Endothelial cell of umbilical vein (primary cell): ENCODE measurements at regions not wholly inside any gene's neighbourhood (a gene's known extent, or its start where the extent isn't known, plus 50 kb on each side); places are given as distances from the start of the nearest gene placed in this dataset.

ENCODE experiments used
- BruUV-seq: library from RNA; stranded (reverse); fragments of 400-500 nt; replicated peaks from 2 replicates; lab custom pipeline; 2021; lab: Mats Ljungman, UMichigan
- CTCF ChIA-PET: fragments of 300-600, 350-600 bp; sonication (Branson Sonifier 250); formaldehyde crosslinking; loops from one replicate; lab custom pipeline; 2021; ENCODE audit warnings: antibody characterized with exemption, inconsistent platforms; lab: Charles Lee
- POLR2A ChIA-PET: fragments of 300-600, 350-600 bp; sonication (Branson Sonifier 250); formaldehyde crosslinking; loops from one replicate; lab custom pipeline; 2021; ENCODE audit warnings: antibody characterized with exemption, inconsistent platforms; lab: Charles Lee
- DNase-seq: peaks from one replicate; pipeline ENCODE4 v3.0.0-alpha.2; 2011; ENCODE audit warnings: low read depth, low spot score
- FAIRE-seq: peaks from 2 replicates; lab custom pipeline; 2011; peaks lifted over from hg19 to GRCh38; lab: Jason Lieb, UNC
- H2AFZ ChIP-seq: 2 replicates; pipeline ENCODE4 v1.6.0; 2012; ENCODE audit warnings: low read depth, low read length, control low read depth, inconsistent platforms
- H3K27ac ChIP-seq: 2 replicates; pipeline ENCODE4 v1.5.1; 2011; ENCODE audit warnings: low read depth, mild to moderate bottlenecking, control low read depth, low read length, moderate library complexity; ENCODE audit not compliant: insufficient read depth
- H3K27me3 ChIP-seq, 2 experiments: 2 replicates each; pipeline versions ENCODE4 v1.6.0 to v1.6.1; 2011; ENCODE audit warnings: low read length in 2 of 2, mixed read lengths in 1 of 2; ENCODE audit not compliant: control insufficient read depth in 2 of 2, insufficient read depth in 2 of 2
- H3K36me3 ChIP-seq, 2 experiments: 2 replicates in 1 of 2; 3 replicates in 1 of 2; pipeline ENCODE4 v1.5.1; 2011; ENCODE audit warnings: low read length in 2 of 2, mild to moderate bottlenecking in 1 of 2, moderate library complexity in 1 of 2; ENCODE audit not compliant: control insufficient read depth in 2 of 2, insufficient read depth in 2 of 2; ENCODE audit errors: extremely low read depth in 1 of 2
- H3K4me1 ChIP-seq: 3 replicates; pipeline ENCODE4 v1.5.1; 2011; ENCODE audit warnings: mild to moderate bottlenecking, low read length; ENCODE audit not compliant: control insufficient read depth, insufficient read depth; ENCODE audit errors: extremely low read depth
- H3K4me2 ChIP-seq: 2 replicates; pipeline ENCODE4 v1.6.1; 2011; ENCODE audit warnings: low read length, control low read depth, mixed read lengths; ENCODE audit not compliant: insufficient read depth
- H3K4me3 ChIP-seq, 3 experiments: fragments of 200-600 bp in 1 of 3; sonication (generic), shearing (Covaris generic) in 1 of 3; replicated peaks in 1 of 3; 2 replicates each; pipeline ENCODE4 v1.5.1; 2011 to 2016; ENCODE audit warnings: control low read depth in 3 of 3, low read length in 3 of 3, mild to moderate bottlenecking in 2 of 3, inconsistent platforms in 1 of 3, low read depth in 1 of 3, moderate library complexity in 1 of 3; ENCODE audit not compliant: insufficient read depth in 1 of 3
- H3K79me2 ChIP-seq: 2 replicates; pipeline ENCODE4 v1.6.0; 2012; ENCODE audit warnings: low read length, inconsistent platforms; ENCODE audit not compliant: control insufficient read depth, insufficient read depth
- H3K9ac ChIP-seq: replicated peaks from 2 replicates; pipeline ENCODE3; 2011; ENCODE audit warnings: low read length, control low read depth; ENCODE audit not compliant: insufficient read depth; ENCODE audit errors: extremely low read depth
- H3K9me1 ChIP-seq: replicated peaks from 3 replicates; pipeline ENCODE4 v1.6.0; 2011; ENCODE audit warnings: mild to moderate bottlenecking, low read length; ENCODE audit not compliant: control insufficient read depth, insufficient read depth; ENCODE audit errors: extremely low read depth
- H3K9me3 ChIP-seq: replicated peaks from 2 replicates; pipeline ENCODE4 v1.5.1; 2012; ENCODE audit warnings: low read length, inconsistent platforms; ENCODE audit not compliant: control insufficient read depth, insufficient read depth
- H4K20me1 ChIP-seq: replicated peaks from 2 replicates; pipeline ENCODE3; 2011; ENCODE audit warnings: mild to moderate bottlenecking, low read length; ENCODE audit not compliant: control insufficient read depth, insufficient read depth; ENCODE audit errors: extremely low read depth
- EZH2 ChIP-seq: IDR thresholded peaks from 2 replicates; pipeline ENCODE4 v1.6.1; 2012; ENCODE audit warnings: borderline replicate concordance, low read depth, mild to moderate bottlenecking, moderate library complexity, low read length, inconsistent platforms; ENCODE audit not compliant: severe bottlenecking
- FOS ChIP-seq: IDR thresholded peaks from 2 replicates; pipeline ENCODE4 v1.6.1; 2011; ENCODE audit warnings: mild to moderate bottlenecking, low read length, moderate library complexity, borderline replicate concordance; ENCODE audit not compliant: insufficient read depth
- GATA2 ChIP-seq: IDR thresholded peaks from 2 replicates; pipeline ENCODE4 v1.7.0; 2011; ENCODE audit warnings: low read depth, mild to moderate bottlenecking, moderate library complexity, mixed read lengths, low read length; ENCODE audit not compliant: insufficient read length, insufficient read depth
- JUN ChIP-seq: IDR thresholded peaks from 2 replicates; pipeline ENCODE4 v1.6.1; 2011; ENCODE audit warnings: borderline replicate concordance, low read depth; ENCODE audit not compliant: insufficient read length, insufficient read depth
- MYC ChIP-seq: IDR thresholded peaks from one replicate; pipeline ENCODE4 v1.6.1; 2011; ENCODE audit warnings: mild to moderate bottlenecking, low read depth, low read length
- POLR2A ChIP-seq: IDR thresholded peaks from 2 replicates; pipeline ENCODE4 v1.6.1; 2012; ENCODE audit warnings: low read depth, mild to moderate bottlenecking, control low read depth, low read length
- POLR2AphosphoS5 ChIP-seq: IDR thresholded peaks from 2 replicates; pipeline ENCODE4 v1.6.1; 2012; ENCODE audit warnings: low read depth, mild to moderate bottlenecking, control low read depth, low read length, moderate library complexity; ENCODE audit not compliant: insufficient read depth
- dilution Hi-C: fragments of 300-500 bp; cut with MboI; formaldehyde crosslinking; loops from one replicate; pipeline ENCODE4 v1.15.0; 2019; ENCODE audit warnings: low sequenced_read_pairs; ENCODE audit not compliant: extremely low pct_ligation_motif_present
- intact Hi-C: fragments of 100-400 bp; cut with micrococcal nuclease; formaldehyde crosslinking; loops from one replicate; pipeline ENCODE4 v1.10.0; 2022
- TF ChIP-seq, protein P1 (sequence below), 2 donors: IDR thresholded peaks; 1 replicate in 1 of 2; 2 replicates in 1 of 2; pipeline ENCODE4 v1.5.1; 2011; ENCODE audit warnings: low read length in 2 of 2, mild to moderate bottlenecking in 2 of 2, moderate library complexity in 2 of 2, control low read depth in 1 of 2, inconsistent platforms in 1 of 2, low read depth in 1 of 2; ENCODE audit not compliant: insufficient read depth in 1 of 2; ENCODE audit errors: extremely low read depth in 1 of 2
- TF ChIP-seq, protein P2 (sequence below): IDR thresholded peaks from 2 replicates; pipeline ENCODE4 v1.6.1; 2011; ENCODE audit not compliant: insufficient read depth, insufficient read length

DNA sequence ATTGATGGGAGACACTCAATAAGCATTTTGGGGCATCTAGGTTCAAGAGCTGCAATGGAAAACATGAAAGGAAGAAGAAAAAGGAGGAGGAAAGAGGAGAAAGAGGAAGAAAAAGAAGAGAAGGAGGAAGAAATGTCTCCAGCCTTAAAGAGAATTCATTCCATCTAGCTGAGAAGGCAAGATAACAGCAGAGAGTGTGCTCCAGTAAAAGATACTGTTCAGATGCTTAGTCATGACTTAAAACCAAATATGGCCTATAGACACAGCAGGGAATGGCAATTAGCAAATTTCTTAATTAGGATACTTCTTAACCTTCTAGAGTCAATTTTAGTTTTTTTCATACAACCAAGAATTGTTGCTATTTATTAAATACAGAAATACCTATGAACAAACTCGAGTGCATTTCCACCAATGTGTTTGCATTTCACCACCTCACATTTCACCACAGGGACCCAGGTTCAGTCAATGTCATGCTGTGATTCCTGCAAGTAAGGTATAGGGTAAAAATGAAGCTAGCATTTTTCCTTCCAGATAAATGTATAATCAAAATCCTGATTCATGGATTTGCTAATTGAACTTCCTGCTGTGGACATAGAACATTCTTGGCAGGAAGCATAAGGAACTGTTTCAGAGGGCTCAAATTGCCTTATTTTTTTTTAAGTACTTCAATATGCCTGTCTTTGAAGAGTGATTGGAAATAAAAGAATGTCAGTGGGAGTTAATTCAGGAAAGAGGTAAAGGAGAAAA is 177.8 kb downstream of the RPS29 start:
- Histone ChIP-seq H2AFZ (no peak overlapping the region), H3K4me3 (no peak overlapping the region), H3K4me2 (no peak overlapping the region), H3K9me1 (no peaks in the 10 kb centered on the region), H3K27ac (no peak overlapping the region), H3K79me2 (no peaks in the 10 kb centered on the region), H3K9me3 (no peaks in the 10 kb centered on the region), H3K27me3 (no peaks in the 10 kb centered on the region), H3K36me3 (no peaks in the 10 kb centered on the region), H3K9ac (no peak overlapping the region), H3K4me1 (no peaks in the 10 kb centered on the region), H4K20me1 (no peaks in the 10 kb centered on the region)
- ChIA-PET CTCF (interaction anchor here (0.5 kb wide), 1 partner anchor 59 kb away, joined by 3 read pairs; no protein-coding TSS in a partner anchor), POLR2A (no interaction called here)
- no TSS peak for BruUV-seq
- no peak for TF ChIP-seq FOS
- TF ChIP-seq, protein P1, sequence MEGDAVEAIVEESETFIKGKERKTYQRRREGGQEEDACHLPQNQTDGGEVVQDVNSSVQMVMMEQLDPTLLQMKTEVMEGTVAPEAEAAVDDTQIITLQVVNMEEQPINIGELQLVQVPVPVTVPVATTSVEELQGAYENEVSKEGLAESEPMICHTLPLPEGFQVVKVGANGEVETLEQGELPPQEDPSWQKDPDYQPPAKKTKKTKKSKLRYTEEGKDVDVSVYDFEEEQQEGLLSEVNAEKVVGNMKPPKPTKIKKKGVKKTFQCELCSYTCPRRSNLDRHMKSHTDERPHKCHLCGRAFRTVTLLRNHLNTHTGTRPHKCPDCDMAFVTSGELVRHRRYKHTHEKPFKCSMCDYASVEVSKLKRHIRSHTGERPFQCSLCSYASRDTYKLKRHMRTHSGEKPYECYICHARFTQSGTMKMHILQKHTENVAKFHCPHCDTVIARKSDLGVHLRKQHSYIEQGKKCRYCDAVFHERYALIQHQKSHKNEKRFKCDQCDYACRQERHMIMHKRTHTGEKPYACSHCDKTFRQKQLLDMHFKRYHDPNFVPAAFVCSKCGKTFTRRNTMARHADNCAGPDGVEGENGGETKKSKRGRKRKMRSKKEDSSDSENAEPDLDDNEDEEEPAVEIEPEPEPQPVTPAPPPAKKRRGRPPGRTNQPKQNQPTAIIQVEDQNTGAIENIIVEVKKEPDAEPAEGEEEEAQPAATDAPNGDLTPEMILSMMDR (IDR thresholded peaks at IDR 0.05; ENCODE audit: extremely low read depth in 1 of 2, insufficient read depth in 1 of 2, low read depth in 1 of 2, low read length in 2 of 2), result no peak
- no peak for TF ChIP-seq GATA2
- no peak for TF ChIP-seq EZH2
- no peak for TF ChIP-seq POLR2A
- no peak for TF ChIP-seq POLR2AphosphoS5
- TF ChIP-seq JUN, result no peak
- TF ChIP-seq MYC, result no peak
- TF ChIP-seq, protein P2, sequence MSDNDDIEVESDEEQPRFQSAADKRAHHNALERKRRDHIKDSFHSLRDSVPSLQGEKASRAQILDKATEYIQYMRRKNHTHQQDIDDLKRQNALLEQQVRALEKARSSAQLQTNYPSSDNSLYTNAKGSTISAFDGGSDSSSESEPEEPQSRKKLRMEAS, result no peak
- no peak for FAIRE-seq
- dilution Hi-C loops (no loop called here), intact Hi-C loops (no loop called here)
- DNase-seq, result no peak
